CD4-positive, alpha-beta T cell treated with Interleukin-12 subunit alpha and Interleukin-12 subunit beta, for 1 hour (primary cell): ENCODE measurements at regions not wholly inside any gene's neighbourhood (a gene's known extent, or its start where the extent isn't known, plus 50 kb on each side); places are given as distances from the start of the nearest gene placed in this dataset.
"Not testable (repeated sequence)": the region's sequence is repeated elsewhere in the genome, so short reads cannot be mapped to it uniquely, and the experiment has no call there.

Experiments used
- DNase-seq: peaks from one replicate; pipeline ENCODE4 v3.0.0-alpha.2; 2020

- DNase-seq, result peak; percentile 87
These were observed 130.3 kb upstream of the BTN3A2 start for GRCh38 chr6:26234421-26235301.

GRCh38 chr6:26235302-26235670 is 129.7 kb upstream of the BTN3A2 start:
- DNase-seq, result no peak

DNA sequence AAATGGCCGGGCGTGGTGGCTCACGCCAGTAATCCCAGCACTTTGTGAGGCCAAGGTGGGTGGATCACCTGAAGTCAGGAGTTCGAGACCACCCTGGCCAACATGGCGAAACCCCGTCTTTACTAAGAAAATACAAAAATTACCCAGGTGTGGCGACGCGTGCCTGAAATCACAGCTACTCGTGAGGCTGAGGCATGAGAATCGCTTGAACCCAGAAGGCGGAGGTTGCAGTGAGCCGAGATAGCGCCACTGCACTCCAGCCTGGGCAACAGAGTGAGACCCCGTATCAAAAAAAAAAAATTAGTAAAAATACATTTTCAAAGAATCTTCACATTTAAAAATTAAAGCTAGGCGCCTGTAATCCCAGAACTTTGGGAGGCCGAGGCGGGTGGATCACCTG is 125.6 kb upstream of the BTN3A2 start:
- DNase-seq, result not testable (repeated sequence)

- peak; percentile 91 for DNase-seq
These were observed 124.6 kb upstream of the BTN3A2 start for GRCh38 chr6:26240157-26241032.

DNA sequence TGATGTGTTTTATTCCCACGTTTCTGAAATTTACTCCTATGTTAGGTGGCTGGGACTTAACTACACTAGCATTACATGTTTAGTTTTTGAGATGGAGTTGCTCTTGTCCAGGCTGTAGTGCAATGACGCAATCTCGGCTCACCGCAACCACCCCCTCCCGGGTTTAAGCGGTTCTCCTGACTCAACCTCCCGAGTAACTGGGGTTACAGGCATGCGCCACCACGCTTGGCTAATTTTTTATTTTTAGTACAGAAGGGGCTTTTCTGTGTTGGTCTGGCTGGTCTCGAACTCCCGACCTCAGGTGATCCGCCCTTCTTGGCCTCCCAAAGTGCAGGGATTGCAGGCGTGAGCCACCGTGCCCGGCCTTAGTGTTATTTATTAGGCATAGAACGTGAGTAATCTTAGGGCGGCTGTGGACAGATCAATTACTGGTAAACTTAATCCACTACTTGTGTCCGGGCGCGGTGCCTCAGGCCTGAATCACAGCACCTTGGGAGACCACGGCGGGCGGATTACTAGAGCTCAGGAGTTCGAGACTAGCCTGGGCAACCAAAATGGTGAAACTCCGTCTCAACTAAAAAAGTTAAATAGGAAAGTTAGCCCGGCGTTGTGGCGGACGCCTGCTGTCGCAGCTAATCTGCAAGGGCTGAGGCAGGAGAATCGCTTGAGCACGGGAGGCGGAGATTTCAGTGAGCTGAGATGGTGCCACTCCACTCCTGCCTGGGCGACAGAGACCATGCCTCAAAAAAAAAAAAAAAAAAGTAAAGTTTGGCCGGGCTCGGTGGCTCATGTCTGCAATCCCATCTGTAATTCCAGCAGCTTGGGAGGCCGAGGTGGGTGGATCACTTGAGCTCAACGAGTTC is 123.7 kb upstream of the BTN3A2 start:
- peak; percentile 62 for DNase-seq

- DNase-seq, result no peak
These were observed 121.9 kb upstream of the BTN3A2 start for GRCh38 chr6:26243132-26243531.

DNA sequence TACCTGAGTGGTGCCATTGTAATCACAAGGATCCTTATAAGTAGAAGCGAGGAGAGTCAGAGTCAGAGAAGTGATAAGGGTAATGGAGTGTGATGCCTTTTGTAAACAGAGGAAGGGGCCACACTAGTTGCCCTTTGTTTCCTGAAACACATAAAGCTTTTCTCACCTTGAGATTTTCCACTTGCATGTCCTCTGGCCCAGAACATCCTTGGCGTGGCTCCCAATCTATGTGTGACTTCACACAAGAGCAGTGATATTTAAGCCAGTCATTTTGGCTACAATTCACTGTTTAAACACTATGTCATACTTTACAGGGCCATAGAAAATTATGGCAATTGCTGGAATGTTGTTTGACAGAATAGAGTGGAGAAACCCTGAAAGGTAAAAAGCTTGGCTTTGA is 121.2 kb upstream of the BTN3A2 start:
- no peak for DNase-seq

GRCh38 chr6:26246058-26246457 is 118.9 kb upstream of the BTN3A2 start:
- DNase-seq, result no peak

- DNase-seq, result no peak
These were observed 118.4 kb upstream of the BTN3A2 start for GRCh38 chr6:26246553-26246952.

GRCh38 chr6:26249707-26249956 is 115.4 kb upstream of the BTN3A2 start:
- peak; percentile 53 for DNase-seq

GRCh38 chr6:26249957-26250697 is 114.9 kb upstream of the BTN3A2 start:
- peak; percentile 83 for DNase-seq

- peak; percentile 67 for DNase-seq
These were observed 114.3 kb upstream of the BTN3A2 start for GRCh38 chr6:26250698-26251044.

GRCh38 chr6:26251354-26252076 is 113.5 kb upstream of the BTN3A2 start:
- peak; percentile 83 for DNase-seq

GRCh38 chr6:26252077-26252472 is 112.9 kb upstream of the BTN3A2 start:
- no peak for DNase-seq

DNA sequence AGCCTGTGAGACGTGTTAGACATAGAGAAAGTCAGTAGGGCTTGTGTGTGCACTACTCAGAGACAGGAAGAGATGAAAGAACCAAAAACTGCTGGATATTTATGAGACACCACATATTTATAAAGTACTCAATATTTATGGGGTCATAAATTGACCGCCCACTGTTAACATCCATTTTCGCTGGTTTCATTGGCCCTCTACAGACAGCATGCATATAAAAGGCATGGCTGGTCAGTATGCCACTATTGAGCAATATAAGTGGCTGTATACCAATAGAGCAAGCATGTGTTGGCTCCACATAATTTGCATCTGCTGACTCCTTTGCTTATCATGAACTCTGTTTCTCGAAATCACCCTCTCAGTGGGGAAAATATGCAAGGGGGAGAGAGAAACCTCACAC is 110.3 kb upstream of the BTN3A2 start:
- DNase-seq, result no peak

DNA sequence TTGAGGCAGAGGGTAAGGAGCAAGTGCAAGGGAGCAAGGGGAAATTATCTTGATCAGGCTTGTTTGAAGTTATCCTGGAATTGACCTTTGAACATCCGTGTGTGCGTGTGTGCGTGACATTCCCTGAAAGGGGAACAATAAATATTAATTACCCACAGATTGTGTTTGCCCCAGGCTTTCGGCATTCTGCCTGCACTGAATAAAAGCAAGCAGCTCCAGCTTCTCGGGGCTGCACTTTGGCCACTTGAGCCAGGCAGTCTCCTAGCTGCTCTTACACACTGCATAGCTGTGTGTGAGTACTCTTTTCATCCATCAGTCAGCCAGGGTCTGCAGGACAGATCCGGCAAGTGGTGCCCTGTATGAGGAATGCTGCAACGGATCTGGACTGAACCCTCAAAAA is 107.7 kb upstream of the BTN3A2 start:
- DNase-seq, result no peak

GRCh38 chr6:26258212-26258977 is 106.6 kb upstream of the BTN3A2 start:
- DNase-seq, result no peak

DNA sequence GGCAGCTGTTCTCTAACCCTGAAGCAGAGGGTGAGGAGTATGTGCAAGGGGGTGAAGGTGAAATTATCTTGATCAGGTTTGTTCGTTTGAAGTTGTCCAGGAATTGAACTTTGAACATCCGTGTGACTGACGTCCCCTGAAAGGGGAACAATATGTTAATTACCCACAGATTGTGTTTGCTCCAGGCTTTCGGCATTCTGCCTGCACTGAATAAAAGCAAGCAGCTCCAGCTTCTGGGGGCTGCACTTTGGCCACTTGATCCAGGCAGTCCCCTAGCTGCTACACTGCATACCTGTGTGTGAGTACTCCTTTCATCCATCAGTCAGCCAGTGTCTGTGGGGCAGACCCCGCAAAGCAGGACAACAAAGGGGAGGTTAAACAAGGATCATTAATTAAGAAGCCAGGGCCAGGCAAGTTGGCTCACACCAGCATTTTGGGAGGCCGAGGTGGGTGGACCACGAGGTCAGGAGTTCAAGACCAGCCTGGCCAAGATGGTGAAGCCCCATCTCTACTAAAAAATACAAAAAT is 104.8 kb upstream of the BTN3A2 start:
- DNase-seq, result no peak

DNA sequence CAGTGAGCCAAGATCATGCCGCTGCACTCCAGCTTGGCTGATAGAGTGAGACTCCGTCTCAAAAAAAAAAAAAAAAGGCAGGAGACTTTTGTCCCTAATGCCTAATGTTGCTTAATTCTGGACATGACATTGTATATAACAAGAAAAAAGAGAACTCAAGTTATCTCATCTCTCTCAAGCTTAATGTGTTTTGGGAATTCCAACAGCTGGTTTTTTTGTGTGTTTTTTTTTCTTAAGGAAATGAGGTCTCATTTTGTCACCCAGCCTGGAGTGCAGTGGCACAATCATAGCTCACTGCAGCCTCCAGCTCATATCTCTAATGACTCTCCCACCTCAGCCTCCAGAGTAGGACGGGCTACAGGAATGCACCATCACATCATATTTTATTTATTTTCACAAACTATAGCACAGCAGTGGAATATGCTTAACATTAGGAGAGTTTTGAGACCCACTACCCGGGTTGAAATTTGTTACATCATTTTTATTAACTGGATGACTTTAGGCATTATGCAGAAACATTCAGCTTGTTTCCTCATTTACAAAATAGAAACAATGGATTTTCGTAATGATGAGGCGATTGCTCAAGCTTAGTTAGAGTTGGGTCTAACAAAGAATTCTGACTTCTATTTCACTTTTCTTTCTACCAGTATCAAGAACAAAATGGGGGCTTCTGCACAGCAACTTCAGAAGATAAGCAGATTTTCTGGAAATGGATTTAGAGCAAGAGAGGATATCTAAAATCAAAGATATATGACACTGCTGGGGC is 104.1 kb upstream of the BTN3A2 start:
- no peak for DNase-seq

DNA sequence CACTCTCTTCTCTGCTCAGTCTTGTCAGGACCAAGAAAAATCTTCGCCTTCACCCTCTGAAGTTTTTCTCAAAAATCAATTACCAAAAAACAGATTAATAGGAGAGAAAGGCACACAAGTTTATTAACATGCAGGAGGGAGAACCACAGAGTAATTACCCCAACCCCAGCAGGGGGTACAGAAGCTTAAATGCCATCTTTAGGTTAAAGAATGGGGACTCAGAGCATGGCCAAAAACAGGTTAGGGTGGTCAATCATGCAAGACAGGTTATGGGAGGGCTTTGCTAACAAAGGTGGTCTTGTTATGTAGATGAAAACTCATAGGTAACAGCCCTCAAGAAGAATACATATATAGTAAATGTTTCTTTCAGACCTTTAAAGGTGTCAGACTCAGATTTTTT is 100.5 kb upstream of the BTN3A2 start:
- no peak for DNase-seq
